HUES48 (cell line): ENCODE measurements at regions not wholly inside any gene's neighbourhood (a gene's known extent, or its start where the extent isn't known, plus 50 kb on each side); places are given as distances from the start of the nearest gene placed in this dataset.
A peak's percentile ranks its signal among the peaks of the same experiment; 100 is the strongest.

ENCODE experiments used
- H3K27ac ChIP-seq: one replicate; pipeline ENCODE4 v1.7.0; 2013; ENCODE audit warnings: low read depth, low read length, inconsistent platforms
- H3K27me3 ChIP-seq: 2 replicates; pipeline ENCODE4 v1.6.1; 2013; ENCODE audit warnings: mild to moderate bottlenecking, low read length; ENCODE audit not compliant: control insufficient read depth, insufficient read depth
- H3K36me3 ChIP-seq: 2 replicates; pipeline ENCODE4 v1.6.1; 2013; ENCODE audit warnings: low read length; ENCODE audit not compliant: control insufficient read depth, insufficient read depth
- H3K4me1 ChIP-seq: 2 replicates; pipeline ENCODE4 v1.6.1; 2013; ENCODE audit warnings: mild to moderate bottlenecking, low read length; ENCODE audit not compliant: control insufficient read depth, insufficient read depth
- H3K4me3 ChIP-seq: 2 replicates; pipeline ENCODE4 v1.5.1; 2013; ENCODE audit warnings: mild to moderate bottlenecking, low read depth, low read length
- H3K9ac ChIP-seq: 2 replicates; pipeline ENCODE4 v1.6.1; 2013; ENCODE audit warnings: mild to moderate bottlenecking, low read depth, low read length, moderate library complexity
- H3K9me3 ChIP-seq: 2 replicates; pipeline ENCODE4 v1.6.1; 2013; ENCODE audit warnings: low read length; ENCODE audit not compliant: control insufficient read depth, insufficient read depth

GRCh38 chr14:87184180-87184579, 808.8 kb downstream of the GALC start:
- Histone ChIP-seq H3K4me3 (no peak overlapping the region), H3K9ac (no peak overlapping the region), H3K36me3 (no peaks in the 10 kb centered on the region), H3K27ac (no peak overlapping the region), H3K27me3 (peaks cover 11% of the 10 kb centered on the region), H3K4me1 (peaks cover 32% of the 10 kb centered on the region), H3K9me3 (no peaks in the 10 kb centered on the region)

- no peak overlapping the region for H3K27ac ChIP-seq
- peaks cover 12% of the 10 kb centered on the region for H3K4me1 ChIP-seq
- H3K36me3 ChIP-seq, result no peaks in the 10 kb centered on the region
- H3K27me3 ChIP-seq, result peaks cover 9% of the 10 kb centered on the region
- no peak overlapping the region for H3K4me3 ChIP-seq
- H3K9me3 ChIP-seq, result no peaks in the 10 kb centered on the region
- no peak overlapping the region for H3K9ac ChIP-seq
These were observed 811.7 kb downstream of the GALC start for GRCh38 chr14:87181288-87181687.

GRCh38 chr14:87179936-87180335, 813.0 kb downstream of the GALC start:
- Histone ChIP-seq H3K9ac (no peak overlapping the region), H3K4me3 (no peak overlapping the region), H3K4me1 (no peaks in the 10 kb centered on the region), H3K36me3 (no peaks in the 10 kb centered on the region), H3K27me3 (no peaks in the 10 kb centered on the region), H3K9me3 (no peaks in the 10 kb centered on the region), H3K27ac (no peak overlapping the region)

GRCh38 chr14:87178277-87178676, 814.7 kb downstream of the GALC start:
- Histone ChIP-seq H3K27me3 (no peaks in the 10 kb centered on the region), H3K36me3 (no peaks in the 10 kb centered on the region), H3K4me3 (no peak overlapping the region), H3K9ac (no peak overlapping the region), H3K4me1 (no peaks in the 10 kb centered on the region), H3K27ac (no peak overlapping the region), H3K9me3 (no peaks in the 10 kb centered on the region)

GRCh38 chr14:87175175-87175574, 817.8 kb downstream of the GALC start:
- Histone ChIP-seq H3K9me3 (no peaks in the 10 kb centered on the region), H3K4me3 (no peak overlapping the region), H3K9ac (no peak overlapping the region), H3K27me3 (peaks cover 5% of the 10 kb centered on the region; the same call in 1 of the 2 replicates), H3K4me1 (peaks cover 9% of the 10 kb centered on the region), H3K27ac (no peak overlapping the region), H3K36me3 (no peaks in the 10 kb centered on the region)

GRCh38 chr14:87171141-87171540, 821.8 kb downstream of the GALC start:
- Histone ChIP-seq H3K27ac (no peak overlapping the region), H3K27me3 (peaks cover 15% of the 10 kb centered on the region)

GRCh38 chr14:87170179-87170578, 822.8 kb downstream of the GALC start:
- no peak overlapping the region for H3K4me3 ChIP-seq
- H3K9me3 ChIP-seq, result no peaks in the 10 kb centered on the region
- no peak overlapping the region for H3K9ac ChIP-seq
- H3K36me3 ChIP-seq, result no peaks in the 10 kb centered on the region
- H3K27me3 ChIP-seq, result peaks cover 15% of the 10 kb centered on the region
- H3K4me1 ChIP-seq, result peaks cover 19% of the 10 kb centered on the region
- H3K27ac ChIP-seq, result peak overlapping the region; percentile 84

More at GRCh38 chr14:87171141-87171540, 821.8 kb downstream of the GALC start:
- H3K9ac ChIP-seq, result no peak overlapping the region
- H3K36me3 ChIP-seq, result no peaks in the 10 kb centered on the region
- H3K4me1 ChIP-seq, result peaks cover 19% of the 10 kb centered on the region
- H3K9me3 ChIP-seq, result no peaks in the 10 kb centered on the region
- H3K4me3 ChIP-seq, result no peak overlapping the region

- Histone ChIP-seq H3K27me3 (peaks cover 15% of the 10 kb centered on the region), H3K36me3 (no peaks in the 10 kb centered on the region), H3K27ac (peak overlapping the region; percentile 84), H3K9me3 (no peaks in the 10 kb centered on the region), H3K9ac (no peak overlapping the region), H3K4me1 (peaks cover 19% of the 10 kb centered on the region), H3K4me3 (no peak overlapping the region)
These were observed 823.6 kb downstream of the GALC start for GRCh38 chr14:87169362-87169761.

- no peaks in the 10 kb centered on the region for H3K9me3 ChIP-seq
- no peaks in the 10 kb centered on the region for H3K36me3 ChIP-seq
- H3K4me3 ChIP-seq, result no peak overlapping the region
- no peak overlapping the region for H3K9ac ChIP-seq
- H3K27ac ChIP-seq, result no peak overlapping the region
- peaks cover 13% of the 10 kb centered on the region for H3K4me1 ChIP-seq
- H3K27me3 ChIP-seq, result no peaks in the 10 kb centered on the region
These were observed 831.5 kb downstream of the GALC start for GRCh38 chr14:87161502-87161901.

GRCh38 chr14:87160989-87161388, 832.0 kb downstream of the GALC start:
- Histone ChIP-seq H3K27me3 (no peaks in the 10 kb centered on the region), H3K36me3 (no peaks in the 10 kb centered on the region), H3K9me3 (no peaks in the 10 kb centered on the region), H3K27ac (no peak overlapping the region), H3K9ac (no peak overlapping the region), H3K4me3 (no peak overlapping the region), H3K4me1 (peaks cover 18% of the 10 kb centered on the region)

GRCh38 chr14:87158283-87158682, 834.7 kb downstream of the GALC start:
- Histone ChIP-seq H3K9ac (no peak overlapping the region), H3K36me3 (no peaks in the 10 kb centered on the region), H3K9me3 (no peaks in the 10 kb centered on the region), H3K4me3 (no peak overlapping the region), H3K27me3 (peaks cover 8% of the 10 kb centered on the region), H3K4me1 (peaks cover 28% of the 10 kb centered on the region), H3K27ac (no peak overlapping the region)

- peaks cover 22% of the 10 kb centered on the region for H3K27me3 ChIP-seq
- H3K4me3 ChIP-seq, result no peak overlapping the region
- no peak overlapping the region for H3K27ac ChIP-seq
- peaks cover 32% of the 10 kb centered on the region for H3K4me1 ChIP-seq
- H3K9ac ChIP-seq, result no peak overlapping the region
- H3K9me3 ChIP-seq, result no peaks in the 10 kb centered on the region
- H3K36me3 ChIP-seq, result no peaks in the 10 kb centered on the region
These were observed 836.1 kb downstream of the GALC start for GRCh38 chr14:87156878-87157277.
